ENCODE measurements at regions not wholly inside any gene's neighbourhood (a gene's known extent, or its start where the extent isn't known, plus 50 kb on each side); places are given as distances from the start of the nearest gene placed in this dataset.

DNA sequence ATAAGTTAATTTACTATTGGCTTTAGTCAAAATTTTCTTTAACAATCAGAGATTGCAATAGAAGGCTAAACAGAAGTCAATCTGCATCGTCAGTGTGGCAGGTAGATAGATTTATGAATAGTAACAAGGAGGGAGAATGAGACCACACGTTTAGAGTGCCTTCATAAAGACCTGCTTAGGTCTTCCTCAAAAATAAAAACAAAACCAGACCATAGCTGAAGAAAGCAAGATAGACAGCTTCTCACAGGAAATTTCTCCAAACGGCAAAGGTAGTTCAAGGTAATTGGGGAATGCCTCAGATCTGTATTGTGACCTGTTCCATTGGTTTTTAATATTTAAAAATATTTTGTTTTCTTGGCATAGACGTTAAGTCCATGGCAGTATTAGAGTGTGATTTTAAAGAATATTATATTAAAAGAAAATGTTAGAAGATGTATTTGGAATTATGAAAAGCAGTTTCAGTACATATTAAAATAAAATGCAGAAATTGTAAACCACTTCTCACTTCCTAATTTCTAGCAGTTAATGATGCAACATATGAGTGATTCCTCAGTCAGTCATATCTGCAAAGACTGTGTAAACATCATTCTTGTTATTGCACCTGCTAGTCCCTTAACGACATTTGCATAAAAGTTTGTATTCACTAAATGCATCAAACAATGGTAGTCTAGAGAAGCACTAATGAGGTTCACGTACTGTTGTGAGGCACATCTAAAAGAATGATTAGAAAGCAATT, 278.0 kb downstream of the HLX start:
- TF ChIP-seq, protein P1, sequence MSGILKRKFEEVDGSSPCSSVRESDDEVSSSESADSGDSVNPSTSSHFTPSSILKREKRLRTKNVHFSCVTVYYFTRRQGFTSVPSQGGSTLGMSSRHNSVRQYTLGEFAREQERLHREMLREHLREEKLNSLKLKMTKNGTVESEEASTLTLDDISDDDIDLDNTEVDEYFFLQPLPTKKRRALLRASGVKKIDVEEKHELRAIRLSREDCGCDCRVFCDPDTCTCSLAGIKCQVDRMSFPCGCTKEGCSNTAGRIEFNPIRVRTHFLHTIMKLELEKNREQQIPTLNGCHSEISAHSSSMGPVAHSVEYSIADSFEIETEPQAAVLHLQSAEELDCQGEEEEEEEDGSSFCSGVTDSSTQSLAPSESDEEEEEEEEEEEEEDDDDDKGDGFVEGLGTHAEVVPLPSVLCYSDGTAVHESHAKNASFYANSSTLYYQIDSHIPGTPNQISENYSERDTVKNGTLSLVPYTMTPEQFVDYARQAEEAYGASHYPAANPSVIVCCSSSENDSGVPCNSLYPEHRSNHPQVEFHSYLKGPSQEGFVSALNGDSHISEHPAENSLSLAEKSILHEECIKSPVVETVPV (CRISPR knock-in tag; IDR thresholded peaks at IDR 0.05), result no peak
- TF ChIP-seq CSDC2 (CRISPR knock-in tag; IDR thresholded peaks at IDR 0.05) (no peak), ZC3H10 (CRISPR knock-in tag; IDR thresholded peaks at IDR 0.05) (no peak), TCF4 (CRISPR knock-in tag; IDR thresholded peaks at IDR 0.05; ENCODE audit: borderline replicate concordance) (no peak)
- ATAC-seq, result no peak

DNA sequence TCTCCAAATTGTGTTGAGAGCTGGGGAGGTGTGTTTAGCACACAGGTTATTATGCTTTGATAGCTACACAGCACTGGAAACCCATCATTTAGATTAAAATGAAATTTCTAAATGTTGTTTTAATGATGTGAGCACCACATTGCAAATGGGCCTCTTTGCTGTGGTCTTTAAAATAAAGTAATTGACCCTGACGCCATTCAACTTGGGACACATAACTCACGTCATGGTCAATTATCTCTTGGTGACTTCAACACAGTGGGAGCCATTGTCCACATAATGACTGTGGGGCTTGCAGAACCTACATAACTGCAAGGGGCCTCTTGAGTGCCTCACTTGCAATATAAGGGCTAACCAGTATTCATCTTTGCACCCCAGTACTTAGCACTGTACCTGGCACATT, 280.4 kb downstream of the HLX start:
- ATAC-seq, result no peak
- TF ChIP-seq GLIS3 (CRISPR knock-in tag; IDR thresholded peaks at IDR 0.05) (no peak), OSR1 (CRISPR knock-in tag; IDR thresholded peaks at IDR 0.05) (no peak), ZFP30 (CRISPR knock-in tag; IDR thresholded peaks at IDR 0.05) (no peak), BACH2 (CRISPR knock-in tag; IDR thresholded peaks at IDR 0.05; ENCODE audit: borderline replicate concordance) (no peak), CSDC2 (CRISPR knock-in tag; IDR thresholded peaks at IDR 0.05) (no peak), PATZ1 (CRISPR knock-in tag; IDR thresholded peaks at IDR 0.05; ENCODE audit: borderline replicate concordance) (no peak), ZC3H10 (CRISPR knock-in tag; IDR thresholded peaks at IDR 0.05) (no peak)

- no peak for TF ChIP-seq OSR1 (CRISPR knock-in tag; IDR thresholded peaks at IDR 0.05)
- TF ChIP-seq ZFP30 (CRISPR knock-in tag; IDR thresholded peaks at IDR 0.05), result no peak
- no peak for TF ChIP-seq TSHZ2 (CRISPR knock-in tag; IDR thresholded peaks at IDR 0.05)
- TF ChIP-seq ZNF8 (CRISPR knock-in tag; IDR thresholded peaks at IDR 0.05), result no peak
- no peak for TF ChIP-seq PPARA (CRISPR knock-in tag; IDR thresholded peaks at IDR 0.05; ENCODE audit: borderline replicate concordance)
- TF ChIP-seq ISL1 (CRISPR knock-in tag; IDR thresholded peaks at IDR 0.05), result no peak
- no peak for TF ChIP-seq GLIS3 (CRISPR knock-in tag; IDR thresholded peaks at IDR 0.05)
- ATAC-seq, result no peak
Measured at GRCh38 chr1:221161571-221162041, 282.4 kb downstream of the HLX start.

- no peak for ATAC-seq
- TF ChIP-seq SNAI2 (CRISPR knock-in tag; IDR thresholded peaks at IDR 0.05), result no peak
- no peak for TF ChIP-seq GLIS3 (CRISPR knock-in tag; IDR thresholded peaks at IDR 0.05)
- TF ChIP-seq TSHZ2 (CRISPR knock-in tag; IDR thresholded peaks at IDR 0.05), result no peak
- no peak for TF ChIP-seq OSR1 (CRISPR knock-in tag; IDR thresholded peaks at IDR 0.05)
- no peak for TF ChIP-seq PATZ1 (CRISPR knock-in tag; IDR thresholded peaks at IDR 0.05; ENCODE audit: borderline replicate concordance)
- no peak for TF ChIP-seq ZNF565 (CRISPR knock-in tag; conservative IDR thresholded peaks at IDR 0.05; ENCODE audit: low read depth)
- no peak for TF ChIP-seq ZNF70 (CRISPR knock-in tag; IDR thresholded peaks at IDR 0.05)
- TF ChIP-seq, protein P1 (CRISPR knock-in tag; IDR thresholded peaks at IDR 0.05), result no peak
- TF ChIP-seq, protein P2, sequence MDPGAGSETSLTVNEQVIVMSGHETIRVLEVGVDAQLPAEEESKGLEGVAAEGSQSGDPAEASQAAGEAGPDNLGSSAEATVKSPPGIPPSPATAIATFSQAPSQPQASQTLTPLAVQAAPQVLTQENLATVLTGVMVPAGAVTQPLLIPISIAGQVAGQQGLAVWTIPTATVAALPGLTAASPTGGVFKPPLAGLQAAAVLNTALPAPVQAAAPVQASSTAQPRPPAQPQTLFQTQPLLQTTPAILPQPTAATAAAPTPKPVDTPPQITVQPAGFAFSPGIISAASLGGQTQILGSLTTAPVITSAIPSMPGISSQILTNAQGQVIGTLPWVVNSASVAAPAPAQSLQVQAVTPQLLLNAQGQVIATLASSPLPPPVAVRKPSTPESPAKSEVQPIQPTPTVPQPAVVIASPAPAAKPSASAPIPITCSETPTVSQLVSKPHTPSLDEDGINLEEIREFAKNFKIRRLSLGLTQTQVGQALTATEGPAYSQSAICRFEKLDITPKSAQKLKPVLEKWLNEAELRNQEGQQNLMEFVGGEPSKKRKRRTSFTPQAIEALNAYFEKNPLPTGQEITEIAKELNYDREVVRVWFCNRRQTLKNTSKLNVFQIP (CRISPR knock-in tag; IDR thresholded peaks at IDR 0.05; ENCODE audit: borderline replicate concordance, low read depth), result no peak
- TF ChIP-seq TOX (CRISPR knock-in tag; IDR thresholded peaks at IDR 0.05; ENCODE audit: borderline replicate concordance), result no peak
- no peak for TF ChIP-seq BACH2 (CRISPR knock-in tag; IDR thresholded peaks at IDR 0.05; ENCODE audit: borderline replicate concordance)
- no peak for TF ChIP-seq ZFP3 (CRISPR knock-in tag; IDR thresholded peaks at IDR 0.05)
- TF ChIP-seq ARNTL (CRISPR knock-in tag; IDR thresholded peaks at IDR 0.05; ENCODE audit: borderline replicate concordance, low read depth), result no peak
- no peak for TF ChIP-seq ISL1 (CRISPR knock-in tag; IDR thresholded peaks at IDR 0.05)
Measured at GRCh38 chr1:221162352-221162751, 283.1 kb downstream of the HLX start.
